ENCODE measurements at regions not wholly inside any gene's neighbourhood (a gene's known extent, or its start where the extent isn't known, plus 50 kb on each side); places are given as distances from the start of the nearest gene placed in this dataset.
A peak's percentile ranks its signal among the peaks of the same experiment; 100 is the strongest.

- Histone ChIP-seq H3K36me3 (ENCODE audit: control insufficient read depth in 1 of 2, insufficient read depth in 2 of 2, low read depth in 1 of 2, low read length in 2 of 2) (no peaks in the 10 kb centered on the region), H3K4ac (ENCODE audit: low read depth in 1 of 2, low read length in 2 of 2) (no peak overlapping the region), H2BK5ac (ENCODE audit: low read depth, low read length, poor library complexity, severe bottlenecking) (no peak overlapping the region), H3K9me3 (ENCODE audit: control insufficient read depth, low read length) (no peaks in the 10 kb centered on the region), H3K27ac (ENCODE audit: low read length, poor library complexity, severe bottlenecking) (no peak overlapping the region), H4K8ac (ENCODE audit: low read length) (no peak overlapping the region), H3K4me2 (ENCODE audit: low read length, poor library complexity, severe bottlenecking) (no peak overlapping the region), H2AK5ac (ENCODE audit: low read length, severe bottlenecking) (no peak overlapping the region), H3K14ac (ENCODE audit: low read length in 2 of 2) (no peak overlapping the region), H2AFZ (ENCODE audit: low read depth, low read length) (no peak overlapping the region), H2BK120ac (ENCODE audit: low read depth, low read length) (no peak overlapping the region), H3K9ac (ENCODE audit: low read length) (no peak overlapping the region), H3K4me1 (ENCODE audit: control insufficient read depth, insufficient read depth, low read depth, low read length) (no peaks in the 10 kb centered on the region), H4K91ac (ENCODE audit: low read length) (no peak overlapping the region), H2BK15ac (ENCODE audit: low read depth, poor library complexity, severe bottlenecking) (no peak overlapping the region), H2BK12ac (ENCODE audit: low read length in 2 of 2) (no peak overlapping the region), H3K79me1 (replicated peaks; ENCODE audit: low read length, poor library complexity, severe bottlenecking) (no peaks in the 10 kb centered on the region), H3K23ac (ENCODE audit: low read length in 2 of 2) (no peak overlapping the region), H3K27me3 (ENCODE audit: control insufficient read depth in 1 of 2, insufficient read depth in 1 of 2, low read length in 2 of 2) (peaks cover 0 to 28% of the 10 kb centered on the region in 2 experiments), H3K4me3 (ENCODE audit: insufficient read depth in 1 of 2, low read depth in 1 of 2, low read length in 2 of 2) (no peak overlapping the region), H3K18ac (ENCODE audit: low read depth in 1 of 2, low read length in 2 of 2) (no peak overlapping the region)
- DNase-seq: no peak
- WGBS: 69% methylated on average over 7 of the region's 7 CpGs
Observed at GRCh38 chr9:32722704-32723103, 60.6 kb upstream of the TMEM215 start.

- Histone ChIP-seq H3K27ac (ENCODE audit: low read length, poor library complexity, severe bottlenecking) (no peak overlapping the region), H3K23ac (ENCODE audit: low read length in 2 of 2) (no peak overlapping the region), H2AFZ (ENCODE audit: low read depth, low read length) (no peak overlapping the region), H3K18ac (ENCODE audit: low read depth in 1 of 2, low read length in 2 of 2) (no peak overlapping the region), H3K14ac (ENCODE audit: low read length in 2 of 2) (no peak overlapping the region), H3K79me1 (replicated peaks; ENCODE audit: low read length, poor library complexity, severe bottlenecking) (no peaks in the 10 kb centered on the region), H2BK15ac (ENCODE audit: low read depth, poor library complexity, severe bottlenecking) (no peak overlapping the region), H3K9me3 (ENCODE audit: control insufficient read depth, low read length) (peaks cover 7% of the 10 kb centered on the region), H4K8ac (ENCODE audit: low read length) (peak overlapping the region; percentile 30), H3K9ac (ENCODE audit: low read length) (no peak overlapping the region), H3K27me3 (ENCODE audit: control insufficient read depth in 1 of 2, insufficient read depth in 1 of 2, low read length in 2 of 2) (peaks cover 0 to 28% of the 10 kb centered on the region in 2 experiments), H3K36me3 (ENCODE audit: control insufficient read depth in 1 of 2, insufficient read depth in 2 of 2, low read depth in 1 of 2, low read length in 2 of 2) (no peaks in the 10 kb centered on the region), H3K4me3 (ENCODE audit: insufficient read depth in 1 of 2, low read depth in 1 of 2, low read length in 2 of 2) (no peak overlapping the region), H3K4ac (ENCODE audit: low read depth in 1 of 2, low read length in 2 of 2) (no peak overlapping the region), H3K4me2 (ENCODE audit: low read length, poor library complexity, severe bottlenecking) (no peak overlapping the region), H3K4me1 (ENCODE audit: control insufficient read depth, insufficient read depth, low read depth, low read length) (no peaks in the 10 kb centered on the region), H2BK120ac (ENCODE audit: low read depth, low read length) (no peak overlapping the region), H4K91ac (ENCODE audit: low read length) (no peak overlapping the region), H2AK5ac (ENCODE audit: low read length, severe bottlenecking) (no peak overlapping the region), H2BK5ac (ENCODE audit: low read depth, low read length, poor library complexity, severe bottlenecking) (no peak overlapping the region), H2BK12ac (ENCODE audit: low read length in 2 of 2) (no peak overlapping the region)
- 60% methylated on average over 5 of the region's 5 CpGs for WGBS
- DNase-seq: no peak
Observed at GRCh38 chr9:32723789-32724325, 59.5 kb upstream of the TMEM215 start.

- H4K8ac ChIP-seq (ENCODE audit: low read length): no peak overlapping the region
- WGBS: 72% methylated on average over 4 of the region's 7 CpGs
- H3K4me3 ChIP-seq (ENCODE audit: insufficient read depth in 1 of 2, low read depth in 1 of 2, low read length in 2 of 2): no peak overlapping the region
Observed at GRCh38 chr9:32725066-32725860, 58.1 kb upstream of the TMEM215 start.

GRCh38 chr9:32728181-32728580, 55.2 kb upstream of the TMEM215 start:
- Histone ChIP-seq H3K4me1 (ENCODE audit: control insufficient read depth, insufficient read depth, low read depth, low read length) (no peaks in the 10 kb centered on the region), H4K8ac (ENCODE audit: low read length) (no peak overlapping the region), H2BK15ac (ENCODE audit: low read depth, poor library complexity, severe bottlenecking) (no peak overlapping the region), H3K4me2 (ENCODE audit: low read length, poor library complexity, severe bottlenecking) (no peak overlapping the region), H2BK12ac (ENCODE audit: low read length in 2 of 2) (no peak overlapping the region), H2AFZ (ENCODE audit: low read depth, low read length) (no peak overlapping the region), H2AK5ac (ENCODE audit: low read length, severe bottlenecking) (no peak overlapping the region), H3K14ac (ENCODE audit: low read length in 2 of 2) (no peak overlapping the region), H3K9ac (ENCODE audit: low read length) (no peak overlapping the region), H2BK120ac (ENCODE audit: low read depth, low read length) (no peak overlapping the region), H3K9me3 (ENCODE audit: control insufficient read depth, low read length) (peaks cover 7% of the 10 kb centered on the region), H4K91ac (ENCODE audit: low read length) (no peak overlapping the region), H3K27ac (ENCODE audit: low read length, poor library complexity, severe bottlenecking) (no peak overlapping the region), H3K18ac (ENCODE audit: low read depth in 1 of 2, low read length in 2 of 2) (no peak overlapping the region), H3K27me3 (ENCODE audit: control insufficient read depth in 1 of 2, insufficient read depth in 1 of 2, low read length in 2 of 2) (peaks cover 0 to 5% of the 10 kb centered on the region in 2 experiments), H3K23ac (ENCODE audit: low read length in 2 of 2) (no peak overlapping the region), H3K36me3 (ENCODE audit: control insufficient read depth in 1 of 2, insufficient read depth in 2 of 2, low read depth in 1 of 2, low read length in 2 of 2) (no peaks in the 10 kb centered on the region), H3K79me1 (replicated peaks; ENCODE audit: low read length, poor library complexity, severe bottlenecking) (no peaks in the 10 kb centered on the region), H3K4ac (ENCODE audit: low read depth in 1 of 2, low read length in 2 of 2) (no peak overlapping the region), H3K4me3 (ENCODE audit: insufficient read depth in 1 of 2, low read depth in 1 of 2, low read length in 2 of 2) (no peak overlapping the region), H2BK5ac (ENCODE audit: low read depth, low read length, poor library complexity, severe bottlenecking) (no peak overlapping the region)
- no peak for DNase-seq
- WGBS: 59% methylated on average over 3 of the region's 3 CpGs

More at GRCh38 chr9:32725066-32725860, 58.1 kb upstream of the TMEM215 start:
- H3K9ac ChIP-seq (ENCODE audit: low read length): no peak overlapping the region
- no peak overlapping the region for H2AK5ac ChIP-seq (ENCODE audit: low read length, severe bottlenecking)
- H2BK120ac ChIP-seq (ENCODE audit: low read depth, low read length): no peak overlapping the region
- no peak overlapping the region for H3K14ac ChIP-seq (ENCODE audit: low read length in 2 of 2)
- H2BK12ac ChIP-seq (ENCODE audit: low read length in 2 of 2): no peak overlapping the region
- H2AFZ ChIP-seq (ENCODE audit: low read depth, low read length): no peak overlapping the region
- no peak overlapping the region for H4K91ac ChIP-seq (ENCODE audit: low read length)
- peaks cover 0 to 28% of the 10 kb centered on the region in 2 experiments for H3K27me3 ChIP-seq (ENCODE audit: control insufficient read depth in 1 of 2, insufficient read depth in 1 of 2, low read length in 2 of 2)
- DNase-seq: no peak
- H3K36me3 ChIP-seq (ENCODE audit: control insufficient read depth in 1 of 2, insufficient read depth in 2 of 2, low read depth in 1 of 2, low read length in 2 of 2): no peaks in the 10 kb centered on the region
- peaks cover 7% of the 10 kb centered on the region for H3K9me3 ChIP-seq (ENCODE audit: control insufficient read depth, low read length)
- no peak overlapping the region for H3K4me2 ChIP-seq (ENCODE audit: low read length, poor library complexity, severe bottlenecking)
- H3K4ac ChIP-seq (ENCODE audit: low read depth in 1 of 2, low read length in 2 of 2): no peak overlapping the region
- H2BK5ac ChIP-seq (ENCODE audit: low read depth, low read length, poor library complexity, severe bottlenecking): no peak overlapping the region
- H3K18ac ChIP-seq (ENCODE audit: low read depth in 1 of 2, low read length in 2 of 2): no peak overlapping the region
- no peak overlapping the region for H3K23ac ChIP-seq (ENCODE audit: low read length in 2 of 2)
- no peaks in the 10 kb centered on the region for H3K4me1 ChIP-seq (ENCODE audit: control insufficient read depth, insufficient read depth, low read depth, low read length)
- no peak overlapping the region for H3K27ac ChIP-seq (ENCODE audit: low read length, poor library complexity, severe bottlenecking)
- H2BK15ac ChIP-seq (ENCODE audit: low read depth, poor library complexity, severe bottlenecking): no peak overlapping the region
- H3K79me1 ChIP-seq (replicated peaks; ENCODE audit: low read length, poor library complexity, severe bottlenecking): no peaks in the 10 kb centered on the region

Measured in mesenchymal stem cell (in vitro differentiated cells and primary cell).